ENCODE measurements at regions not wholly inside any gene's neighbourhood (a gene's known extent, or its start where the extent isn't known, plus 50 kb on each side); places are given as distances from the start of the nearest gene placed in this dataset.

DNA sequence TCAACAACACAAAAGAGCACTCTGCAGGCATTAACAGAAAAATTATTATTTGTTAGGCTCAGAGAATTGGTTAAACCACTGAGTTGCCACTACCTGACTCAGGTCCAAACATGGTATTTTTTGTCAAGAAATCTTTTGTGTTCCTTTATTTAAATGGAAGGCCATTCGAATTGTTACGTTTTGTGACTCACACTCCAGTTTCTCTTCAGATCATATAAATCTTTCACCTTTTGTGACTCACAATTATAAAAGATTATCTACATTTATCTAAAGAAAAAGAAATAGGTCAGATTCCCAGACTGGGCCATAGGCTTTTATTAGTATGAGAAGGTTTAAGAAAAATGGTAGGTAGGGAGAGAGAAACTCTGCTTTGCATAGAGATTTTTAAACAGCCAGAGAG, 669.8 kb downstream of the GALC start:
- TF ChIP-seq EP300 (IDR thresholded peaks at IDR 0.05) = no peak
- TF ChIP-seq, protein P1, sequence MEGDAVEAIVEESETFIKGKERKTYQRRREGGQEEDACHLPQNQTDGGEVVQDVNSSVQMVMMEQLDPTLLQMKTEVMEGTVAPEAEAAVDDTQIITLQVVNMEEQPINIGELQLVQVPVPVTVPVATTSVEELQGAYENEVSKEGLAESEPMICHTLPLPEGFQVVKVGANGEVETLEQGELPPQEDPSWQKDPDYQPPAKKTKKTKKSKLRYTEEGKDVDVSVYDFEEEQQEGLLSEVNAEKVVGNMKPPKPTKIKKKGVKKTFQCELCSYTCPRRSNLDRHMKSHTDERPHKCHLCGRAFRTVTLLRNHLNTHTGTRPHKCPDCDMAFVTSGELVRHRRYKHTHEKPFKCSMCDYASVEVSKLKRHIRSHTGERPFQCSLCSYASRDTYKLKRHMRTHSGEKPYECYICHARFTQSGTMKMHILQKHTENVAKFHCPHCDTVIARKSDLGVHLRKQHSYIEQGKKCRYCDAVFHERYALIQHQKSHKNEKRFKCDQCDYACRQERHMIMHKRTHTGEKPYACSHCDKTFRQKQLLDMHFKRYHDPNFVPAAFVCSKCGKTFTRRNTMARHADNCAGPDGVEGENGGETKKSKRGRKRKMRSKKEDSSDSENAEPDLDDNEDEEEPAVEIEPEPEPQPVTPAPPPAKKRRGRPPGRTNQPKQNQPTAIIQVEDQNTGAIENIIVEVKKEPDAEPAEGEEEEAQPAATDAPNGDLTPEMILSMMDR (IDR thresholded peaks at IDR 0.05) = no peak
